Keratinocyte (primary cell): ENCODE measurements at regions not wholly inside any gene's neighbourhood (a gene's known extent, or its start where the extent isn't known, plus 50 kb on each side); places are given as distances from the start of the nearest gene placed in this dataset.

Source experiments
- DNase-seq: peaks from one replicate; pipeline ENCODE4 v3.0.0-alpha.2; 2011; ENCODE audit warnings: low read depth, missing footprints, low spot score
- FAIRE-seq: peaks from 2 replicates; lab custom pipeline; 2011; peaks lifted over from hg19 to GRCh38; lab: Jason Lieb, UNC
- H2AFZ ChIP-seq: 2 replicates; pipeline ENCODE4 v1.6.0; 2012; ENCODE audit warnings: low read length, control low read depth, inconsistent platforms; ENCODE audit not compliant: control insufficient read depth
- H3K27ac ChIP-seq: 2 replicates; pipeline ENCODE4 v1.5.1; 2011; ENCODE audit warnings: low read length; ENCODE audit not compliant: control insufficient read depth, insufficient read depth
- H3K27me3 ChIP-seq: 3 replicates; pipeline ENCODE4 v1.6.0; 2011; ENCODE audit warnings: low read length; ENCODE audit not compliant: control insufficient read depth, insufficient read depth; ENCODE audit errors: extremely low read depth
- H3K36me3 ChIP-seq, 2 experiments: 2 replicates in 1 of 2; 3 replicates in 1 of 2; pipeline ENCODE4 v1.5.1; 2011; ENCODE audit warnings: low read length in 2 of 2, mild to moderate bottlenecking in 1 of 2; ENCODE audit not compliant: control insufficient read depth in 2 of 2, insufficient read depth in 2 of 2; ENCODE audit errors: extremely low read depth in 1 of 2
- H3K4me1 ChIP-seq: 3 replicates; pipeline ENCODE4 v1.5.1; 2011; ENCODE audit warnings: low read length; ENCODE audit not compliant: control insufficient read depth, insufficient read depth; ENCODE audit errors: extremely low read depth
- H3K4me2 ChIP-seq: 3 replicates; pipeline ENCODE4 v1.6.0; 2011; ENCODE audit warnings: low read depth, low read length; ENCODE audit not compliant: control insufficient read depth, insufficient read depth; ENCODE audit errors: extremely low read depth
- H3K4me3 ChIP-seq, 3 experiments: fragments of 200-600 bp in 1 of 3; sonication (generic) in 1 of 3; 2 replicates in 2 of 3; 3 replicates in 1 of 3; pipeline ENCODE4 v1.5.1; 2011 to 2016; ENCODE audit warnings: low read length in 3 of 3, mild to moderate bottlenecking in 3 of 3, control low read depth in 2 of 3, inconsistent platforms in 1 of 3, low read depth in 1 of 3, mixed read lengths in 1 of 3, mixed run types in 1 of 3, moderate library complexity in 1 of 3; ENCODE audit not compliant: control insufficient read depth in 2 of 3, insufficient read depth in 2 of 3; ENCODE audit errors: extremely low read depth in 1 of 3
- H3K79me2 ChIP-seq: 2 replicates; pipeline ENCODE4 v1.6.0; 2012; ENCODE audit warnings: low read length; ENCODE audit not compliant: control insufficient read depth, insufficient read depth
- H3K9ac ChIP-seq: 3 replicates; pipeline ENCODE4 v1.6.0; 2011; ENCODE audit warnings: low read length; ENCODE audit not compliant: control insufficient read depth, insufficient read depth; ENCODE audit errors: extremely low read depth
- H3K9me1 ChIP-seq: 3 replicates; pipeline ENCODE4 v1.6.0; 2011; ENCODE audit warnings: low read length; ENCODE audit not compliant: control insufficient read depth, insufficient read depth; ENCODE audit errors: extremely low read depth
- H3K9me3 ChIP-seq: 2 replicates; pipeline ENCODE4 v1.5.1; 2012; ENCODE audit warnings: low read depth, low read length; ENCODE audit not compliant: control insufficient read depth
- H4K20me1 ChIP-seq: 3 replicates; pipeline ENCODE4 v1.6.0; 2011; ENCODE audit warnings: low read length; ENCODE audit not compliant: control insufficient read depth, insufficient read depth; ENCODE audit errors: extremely low read depth
- CTCF ChIP-seq, 3 experiments: IDR thresholded peaks in 1 of 3; conservative IDR thresholded peaks in 1 of 3; optimal IDR thresholded peaks in 1 of 3; 2 replicates in 2 of 3; 3 replicates in 1 of 3; pipeline versions ENCODE3 to v1.5.1; 2011; ENCODE audit warnings: low read length in 3 of 3, mild to moderate bottlenecking in 3 of 3, moderate library complexity in 2 of 3, control low read depth in 1 of 3, inconsistent platforms in 1 of 3; ENCODE audit not compliant: insufficient read depth in 2 of 3; ENCODE audit errors: extremely low read depth in 1 of 3
- EZH2 ChIP-seq: IDR thresholded peaks from one replicate; pipeline ENCODE4 v1.6.1; 2012; ENCODE audit warnings: inconsistent platforms, mild to moderate bottlenecking, low read length, moderate library complexity
- dilution Hi-C: fragments of 300-500 bp; cut with MboI; formaldehyde crosslinking; loops from one replicate; pipeline ENCODE4 v1.7.0; 2020; ENCODE audit warnings: low sequenced_read_pairs; ENCODE audit not compliant: extremely low pct_ligation_motif_present

GRCh38 chrX:47311932-47312774 is 58.2 kb upstream of the ZNF157 start:
- H3K4me1 ChIP-seq = no peaks in the 10 kb centered on the region
- DNase-seq (no peak), FAIRE-seq (no peak)
- no peak overlapping the region for H3K4me3 ChIP-seq
- dilution Hi-C loops = no loop called here
- no peak overlapping the region for H3K27ac ChIP-seq
- H3K36me3 ChIP-seq = no peaks in the 10 kb centered on the region
- H3K9me1 ChIP-seq = no peaks in the 10 kb centered on the region
- no peak overlapping the region for H3K4me2 ChIP-seq
- H4K20me1 ChIP-seq = no peaks in the 10 kb centered on the region
- no peaks in the 10 kb centered on the region for H3K9me3 ChIP-seq
- TF ChIP-seq EZH2 (no peak), CTCF (optimal IDR thresholded peaks at IDR 0.05 in 1 of 3, IDR thresholded peaks at IDR 0.05 in 1 of 3, conservative IDR thresholded peaks at IDR 0.05 in 1 of 3; ENCODE audit: extremely low read depth in 1 of 3, insufficient read depth in 2 of 3, low read length in 3 of 3) (peak; percentile 46 to 69 (median 58))
- no peak overlapping the region for H2AFZ ChIP-seq
- no peaks in the 10 kb centered on the region for H3K27me3 ChIP-seq
- no peaks in the 10 kb centered on the region for H3K79me2 ChIP-seq
- H3K9ac ChIP-seq = no peak overlapping the region

GRCh38 chrX:47313056-47313455 is 57.3 kb upstream of the ZNF157 start:
- no peak overlapping the region for H3K27ac ChIP-seq
- no peak overlapping the region for H3K9ac ChIP-seq
- no peak overlapping the region for H2AFZ ChIP-seq
- no peak for TF ChIP-seq CTCF (optimal IDR thresholded peaks at IDR 0.05 in 1 of 3, IDR thresholded peaks at IDR 0.05 in 1 of 3, conservative IDR thresholded peaks at IDR 0.05 in 1 of 3; ENCODE audit: extremely low read depth in 1 of 3, insufficient read depth in 2 of 3, low read length in 3 of 3)
- no peak for TF ChIP-seq EZH2
- dilution Hi-C loops = no loop called here
- no peaks in the 10 kb centered on the region for H3K79me2 ChIP-seq
- no peaks in the 10 kb centered on the region for H3K36me3 ChIP-seq
- H3K9me1 ChIP-seq = no peaks in the 10 kb centered on the region
- H3K4me2 ChIP-seq = no peak overlapping the region
- no peaks in the 10 kb centered on the region for H3K27me3 ChIP-seq
- DNase-seq (no peak), FAIRE-seq (no peak)
- H3K4me1 ChIP-seq = no peaks in the 10 kb centered on the region
- no peaks in the 10 kb centered on the region for H3K9me3 ChIP-seq
- no peak overlapping the region for H3K4me3 ChIP-seq
- H4K20me1 ChIP-seq = no peaks in the 10 kb centered on the region
